Hepatocyte (in vitro differentiated cells): ENCODE measurements at regions not wholly inside any gene's neighbourhood (a gene's known extent, or its start where the extent isn't known, plus 50 kb on each side); places are given as distances from the start of the nearest gene placed in this dataset.

ENCODE experiments used
- DNase-seq: peaks from one replicate; pipeline ENCODE4 v3.0.0-alpha.2; 2016; ENCODE audit warnings: low spot score
- H2AFZ ChIP-seq: fragments of 200-600 bp; sonication (generic); 2 replicates; pipeline ENCODE4 v1.6.0; 2016; ENCODE audit warnings: antibody characterized with exemption, mild to moderate bottlenecking
- H3K27ac ChIP-seq: fragments of 200-600 bp; sonication (generic); 2 replicates; pipeline ENCODE4 v1.5.1; 2016; ENCODE audit warnings: mild to moderate bottlenecking
- H3K27me3 ChIP-seq: fragments of 200-600 bp; sonication (generic); 2 replicates; pipeline ENCODE4 v1.6.1; 2016
- H3K36me3 ChIP-seq: fragments of 200-600 bp; sonication (generic); replicated peaks from 2 replicates; pipeline ENCODE4 v1.5.1; 2016; ENCODE audit warnings: low read depth; ENCODE audit not compliant: insufficient read depth
- H3K4me1 ChIP-seq: fragments of 200-600 bp; sonication (generic); 2 replicates; pipeline ENCODE4 v1.5.1; 2016; ENCODE audit warnings: mild to moderate bottlenecking, moderate library complexity; ENCODE audit not compliant: insufficient read depth
- H3K4me2 ChIP-seq: fragments of 200-600 bp; sonication (generic); 2 replicates; pipeline ENCODE4 v1.6.0; 2016
- H3K4me3 ChIP-seq: fragments of 200-600 bp; sonication (generic); 2 replicates; pipeline ENCODE4 v1.5.1; 2016; ENCODE audit warnings: mild to moderate bottlenecking
- H3K79me2 ChIP-seq: fragments of 200-600 bp; sonication (generic); 2 replicates; pipeline ENCODE4 v1.6.0; 2017; ENCODE audit warnings: mild to moderate bottlenecking
- H3K9me2 ChIP-seq: fragments of 200-600 bp; sonication (generic); replicated peaks from 2 replicates; pipeline ENCODE4 v1.6.0; 2017; ENCODE audit warnings: mild to moderate bottlenecking; ENCODE audit not compliant: insufficient read depth
- H3K9me3 ChIP-seq: fragments of 200-600 bp; sonication (generic); 2 replicates; pipeline ENCODE4 v1.5.1; 2016; ENCODE audit warnings: low read depth, mild to moderate bottlenecking
- H4K20me1 ChIP-seq: fragments of 200-600 bp; sonication (generic); 2 replicates; pipeline ENCODE4 v1.6.0; 2016; ENCODE audit warnings: mild to moderate bottlenecking; ENCODE audit not compliant: insufficient read depth, poor library complexity, severe bottlenecking
- EZH2 ChIP-seq: fragments of 200-600 bp; sonication (generic); IDR thresholded peaks from 2 replicates; pipeline ENCODE4 v1.6.1; 2016; ENCODE audit warnings: antibody characterized with exemption, mild to moderate bottlenecking, borderline replicate concordance
- EZH2phosphoT487 ChIP-seq: fragments of 200-600 bp; sonication (generic); IDR thresholded peaks from one replicate; pipeline ENCODE4 v1.6.1; 2018; ENCODE audit warnings: antibody characterized with exemption, mild to moderate bottlenecking, low read depth, moderate library complexity; ENCODE audit not compliant: unreplicated experiment, severe bottlenecking
- WGBS: methylation state at CpG from one replicate; pipeline ENCODE4 v1.1.6; 2016; ENCODE audit warnings: low lambda C conversion rate; ENCODE audit errors: missing lambda C conversion rate; 5-methylcytosine and 5-hydroxymethylcytosine counted together
- TF ChIP-seq, protein P1 (sequence below): fragments of 200-600 bp; sonication (generic); IDR thresholded peaks from 2 replicates; pipeline ENCODE4 v1.5.1; 2016; ENCODE audit warnings: antibody characterized with exemption, mild to moderate bottlenecking; ENCODE audit not compliant: poor library complexity

DNA sequence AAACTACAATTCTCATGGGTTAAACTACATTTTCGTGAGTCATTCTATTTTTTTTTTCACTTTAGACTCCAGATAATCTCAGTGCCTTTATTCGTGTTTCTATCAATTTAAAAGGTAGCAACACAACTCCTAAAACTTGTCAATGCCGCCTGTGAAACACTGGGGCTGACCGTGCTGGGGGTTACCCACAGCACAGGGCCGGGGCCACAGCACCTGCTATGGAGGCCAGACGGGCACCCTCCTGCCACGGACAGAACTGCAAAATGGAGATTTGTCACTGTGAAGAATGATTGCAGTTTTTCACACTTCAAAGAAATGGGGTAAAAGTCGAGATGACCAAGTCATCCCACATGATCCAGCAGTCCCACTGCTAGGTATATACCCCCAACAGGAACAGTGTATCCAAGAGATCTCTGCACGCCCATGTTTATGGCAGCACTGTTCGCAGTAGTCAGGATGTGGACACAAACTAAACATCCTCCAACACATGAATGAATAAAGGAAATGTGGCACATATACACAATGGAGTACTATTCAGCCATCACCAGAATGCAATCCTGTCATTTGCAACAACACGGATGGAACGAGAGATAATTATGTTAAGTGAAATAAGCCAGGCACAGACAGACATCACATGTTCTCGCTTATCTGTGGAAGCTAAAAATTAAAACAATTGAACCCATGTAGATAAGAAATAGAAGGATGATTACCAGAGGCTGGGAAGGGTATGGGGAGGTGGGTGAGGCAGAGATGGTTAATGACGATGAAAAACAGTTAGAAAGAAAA, 290.1 kb downstream of the SMOC2 start:
- H3K4me2 ChIP-seq = no peak overlapping the region
- H3K79me2 ChIP-seq = no peaks in the 10 kb centered on the region
- TF ChIP-seq EZH2 (no peak), EZH2phosphoT487 (no peak)
- TF ChIP-seq, protein P1, sequence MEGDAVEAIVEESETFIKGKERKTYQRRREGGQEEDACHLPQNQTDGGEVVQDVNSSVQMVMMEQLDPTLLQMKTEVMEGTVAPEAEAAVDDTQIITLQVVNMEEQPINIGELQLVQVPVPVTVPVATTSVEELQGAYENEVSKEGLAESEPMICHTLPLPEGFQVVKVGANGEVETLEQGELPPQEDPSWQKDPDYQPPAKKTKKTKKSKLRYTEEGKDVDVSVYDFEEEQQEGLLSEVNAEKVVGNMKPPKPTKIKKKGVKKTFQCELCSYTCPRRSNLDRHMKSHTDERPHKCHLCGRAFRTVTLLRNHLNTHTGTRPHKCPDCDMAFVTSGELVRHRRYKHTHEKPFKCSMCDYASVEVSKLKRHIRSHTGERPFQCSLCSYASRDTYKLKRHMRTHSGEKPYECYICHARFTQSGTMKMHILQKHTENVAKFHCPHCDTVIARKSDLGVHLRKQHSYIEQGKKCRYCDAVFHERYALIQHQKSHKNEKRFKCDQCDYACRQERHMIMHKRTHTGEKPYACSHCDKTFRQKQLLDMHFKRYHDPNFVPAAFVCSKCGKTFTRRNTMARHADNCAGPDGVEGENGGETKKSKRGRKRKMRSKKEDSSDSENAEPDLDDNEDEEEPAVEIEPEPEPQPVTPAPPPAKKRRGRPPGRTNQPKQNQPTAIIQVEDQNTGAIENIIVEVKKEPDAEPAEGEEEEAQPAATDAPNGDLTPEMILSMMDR = no peak
- no peak overlapping the region for H2AFZ ChIP-seq
- H3K36me3 ChIP-seq = no peaks in the 10 kb centered on the region
- no peaks in the 10 kb centered on the region for H4K20me1 ChIP-seq
- WGBS = 85% methylated on average over 14 of the region's 14 CpGs
- no peaks in the 10 kb centered on the region for H3K4me1 ChIP-seq
- DNase-seq = no peak
- no peak overlapping the region for H3K4me3 ChIP-seq
- H3K27ac ChIP-seq = no peak overlapping the region
- H3K27me3 ChIP-seq = no peaks in the 10 kb centered on the region
- H3K9me3 ChIP-seq = no peaks in the 10 kb centered on the region
- H3K9me2 ChIP-seq = no peaks in the 10 kb centered on the region

DNA sequence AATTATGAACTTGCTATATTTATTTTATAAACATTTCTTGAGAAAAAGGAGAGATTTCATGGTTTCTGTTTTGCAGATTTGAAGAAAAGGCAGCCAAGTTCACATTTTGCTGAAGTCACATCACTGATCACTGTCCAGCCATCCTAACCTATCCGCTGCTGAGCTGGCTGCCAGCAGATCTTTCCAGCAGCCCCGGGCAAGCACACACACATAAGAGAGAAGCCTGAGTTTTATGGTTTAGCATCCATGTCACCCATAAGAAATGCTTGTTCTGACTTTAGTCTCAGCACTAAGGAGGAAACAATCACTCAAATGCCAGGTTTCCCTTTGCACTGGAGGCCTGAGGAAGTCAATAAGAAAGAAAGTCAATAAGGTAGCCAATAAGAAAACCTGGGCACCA, 287.1 kb downstream of the SMOC2 start:
- H3K9me3 ChIP-seq = no peaks in the 10 kb centered on the region
- H2AFZ ChIP-seq = no peak overlapping the region
- TF ChIP-seq EZH2 (no peak), EZH2phosphoT487 (no peak)
- TF ChIP-seq, protein P1 = no peak
- no peak overlapping the region for H3K4me2 ChIP-seq
- no peaks in the 10 kb centered on the region for H4K20me1 ChIP-seq
- DNase-seq = no peak
- WGBS = 80% methylated on average over 2 of the region's 2 CpGs
- H3K27ac ChIP-seq = no peak overlapping the region
- no peaks in the 10 kb centered on the region for H3K4me1 ChIP-seq
- H3K9me2 ChIP-seq = no peaks in the 10 kb centered on the region
- no peaks in the 10 kb centered on the region for H3K27me3 ChIP-seq
- no peaks in the 10 kb centered on the region for H3K36me3 ChIP-seq
- no peak overlapping the region for H3K4me3 ChIP-seq
- no peaks in the 10 kb centered on the region for H3K79me2 ChIP-seq

DNA sequence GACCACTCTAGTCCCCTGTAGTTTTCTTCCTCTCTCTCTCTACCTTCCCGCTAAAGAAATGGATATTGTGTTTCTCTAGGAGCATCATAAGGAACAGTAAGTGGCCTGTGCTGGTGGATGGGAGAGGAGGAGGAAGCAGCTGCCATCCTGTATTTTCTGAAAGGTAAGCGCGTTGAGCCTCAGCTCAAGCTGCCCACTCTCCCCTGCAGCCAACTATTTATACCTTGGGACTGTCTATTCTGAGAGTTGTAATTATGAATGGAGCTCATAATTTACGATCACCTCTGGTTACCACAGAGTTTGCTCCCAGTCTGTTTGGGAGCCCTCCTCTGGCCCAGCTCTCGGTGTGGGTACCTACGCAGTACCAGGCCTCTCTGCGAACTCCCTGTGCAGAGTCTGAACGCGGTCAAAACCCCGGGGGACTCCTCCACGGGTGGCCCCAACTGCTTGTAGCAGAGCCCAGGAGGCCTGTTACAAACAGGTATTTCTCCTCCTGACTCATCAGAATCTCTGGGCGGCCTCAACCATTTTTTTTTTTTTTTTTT, 285.4 kb downstream of the SMOC2 start:
- Histone ChIP-seq H3K27me3 (no peaks in the 10 kb centered on the region), H2AFZ (no peak overlapping the region), H3K9me2 (no peaks in the 10 kb centered on the region), H3K4me1 (no peaks in the 10 kb centered on the region), H3K4me2 (no peak overlapping the region), H3K27ac (no peak overlapping the region), H3K79me2 (no peaks in the 10 kb centered on the region), H3K4me3 (no peak overlapping the region), H3K9me3 (no peaks in the 10 kb centered on the region), H3K36me3 (no peaks in the 10 kb centered on the region), H4K20me1 (no peaks in the 10 kb centered on the region)
- WGBS = 95% methylated on average over 12 of the region's 12 CpGs
- TF ChIP-seq EZH2phosphoT487 (no peak), EZH2 (no peak)
- TF ChIP-seq, protein P1 = no peak
- no peak for DNase-seq
